Thyroid gland (tissue), 4 donors: ENCODE measurements at regions not wholly inside any gene's neighbourhood (a gene's known extent, or its start where the extent isn't known, plus 50 kb on each side); places are given as distances from the start of the nearest gene placed in this dataset.

Experiments used
- POLR2A ChIP-seq, 2 donors: fragments of 450-650 bp; IDR thresholded peaks; one replicate each; pipeline ENCODE4 v1.6.1; 2017; ENCODE audit warnings: antibody characterized with exemption in 2 of 2, mild to moderate bottlenecking in 2 of 2, moderate library complexity in 1 of 2
- TF ChIP-seq, protein P1 (sequence below), 6 experiments: fragments of 200-600 bp in 3 of 6; fragments of 450-650 bp in 3 of 6; sonication (generic) in 3 of 6; IDR thresholded peaks; one replicate each; pipeline ENCODE4 v1.5.1; 2016 to 2019; ENCODE audit warnings: antibody characterized with exemption in 6 of 6, mild to moderate bottlenecking in 2 of 6, inconsistent platforms in 1 of 6, moderate library complexity in 1 of 6

DNA sequence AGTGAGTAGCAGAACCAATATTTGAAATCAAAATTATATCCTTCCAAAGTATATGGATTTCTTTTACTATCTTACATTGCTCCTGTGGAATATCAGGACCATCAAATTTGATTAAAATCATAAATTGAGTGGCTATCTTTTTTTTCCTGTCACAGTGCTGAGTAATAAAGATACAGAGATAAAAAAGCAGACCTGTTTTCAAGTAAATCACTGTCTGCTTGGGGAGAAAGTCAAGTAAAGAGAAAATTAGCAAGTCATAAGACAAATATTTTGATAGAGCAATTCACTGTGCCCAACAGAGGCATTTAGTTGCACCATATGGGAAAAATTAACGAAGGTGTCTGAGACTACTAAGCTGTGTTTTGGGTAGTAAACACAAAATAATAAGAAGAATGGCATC is 933.7 kb downstream of the NTRK3 start:
- TF ChIP-seq, protein P1, sequence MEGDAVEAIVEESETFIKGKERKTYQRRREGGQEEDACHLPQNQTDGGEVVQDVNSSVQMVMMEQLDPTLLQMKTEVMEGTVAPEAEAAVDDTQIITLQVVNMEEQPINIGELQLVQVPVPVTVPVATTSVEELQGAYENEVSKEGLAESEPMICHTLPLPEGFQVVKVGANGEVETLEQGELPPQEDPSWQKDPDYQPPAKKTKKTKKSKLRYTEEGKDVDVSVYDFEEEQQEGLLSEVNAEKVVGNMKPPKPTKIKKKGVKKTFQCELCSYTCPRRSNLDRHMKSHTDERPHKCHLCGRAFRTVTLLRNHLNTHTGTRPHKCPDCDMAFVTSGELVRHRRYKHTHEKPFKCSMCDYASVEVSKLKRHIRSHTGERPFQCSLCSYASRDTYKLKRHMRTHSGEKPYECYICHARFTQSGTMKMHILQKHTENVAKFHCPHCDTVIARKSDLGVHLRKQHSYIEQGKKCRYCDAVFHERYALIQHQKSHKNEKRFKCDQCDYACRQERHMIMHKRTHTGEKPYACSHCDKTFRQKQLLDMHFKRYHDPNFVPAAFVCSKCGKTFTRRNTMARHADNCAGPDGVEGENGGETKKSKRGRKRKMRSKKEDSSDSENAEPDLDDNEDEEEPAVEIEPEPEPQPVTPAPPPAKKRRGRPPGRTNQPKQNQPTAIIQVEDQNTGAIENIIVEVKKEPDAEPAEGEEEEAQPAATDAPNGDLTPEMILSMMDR (IDR thresholded peaks at IDR 0.05), result no peak
- no peak for TF ChIP-seq POLR2A (IDR thresholded peaks at IDR 0.05)
